Activated T-helper 1 cell treated with anti-CD3 and anti-CD28 coated beads, Interleukin-12 subunit alpha, Interleukin-12 subunit beta, Interleukin-2, Interleukin-4 antibody, amounts not matched to agents 30 ng/mL and 10 ng/mL and 1 ng/mL, durations not matched to agents 14 hours and 24 hours and 36 hours (primary cell): ENCODE measurements at regions not wholly inside any gene's neighbourhood (a gene's known extent, or its start where the extent isn't known, plus 50 kb on each side); places are given as distances from the start of the nearest gene placed in this dataset.
"Not testable (repeated sequence)": the region's sequence is repeated elsewhere in the genome, so short reads cannot be mapped to it uniquely, and the experiment has no call there.

Experiments
- DNase-seq: peaks from one replicate; pipeline ENCODE4 v3.0.0; 2021; ENCODE audit warnings: low spot score
- H3K27ac Mint-ChIP-seq: one replicate; pipeline ENCODE4 v1.8.0; 2021; ENCODE audit warnings: mild to moderate bottlenecking, mixed read lengths
- H3K27me3 Mint-ChIP-seq: one replicate; pipeline ENCODE4 v1.8.0; 2022; ENCODE audit warnings: mild to moderate bottlenecking, moderate library complexity, mixed read lengths; ENCODE audit not compliant: insufficient read depth
- H3K36me3 Mint-ChIP-seq: one replicate; pipeline ENCODE4 v1.8.0; 2021; ENCODE audit warnings: low read depth, mixed read lengths
- H3K4me1 Mint-ChIP-seq: one replicate; pipeline ENCODE4 v1.8.0; 2021; ENCODE audit warnings: low read depth, mixed read lengths
- H3K4me3 Mint-ChIP-seq: one replicate; pipeline ENCODE4 v1.8.0; 2021; ENCODE audit warnings: mild to moderate bottlenecking, moderate library complexity, mixed read lengths
- H3K9me3 Mint-ChIP-seq: one replicate; pipeline ENCODE4 v1.8.0; 2021; ENCODE audit warnings: mixed read lengths
- intact Hi-C: fragments of 100-400 bp; cut with micrococcal nuclease; formaldehyde crosslinking; loops from one replicate; pipeline ENCODE4 v1.15.1; 2024

- Mint-ChIP-seq H3K27ac (no peak overlapping the region), H3K36me3 (peaks cover 2% of the 10 kb centered on the region), H3K27me3 (peaks cover 4% of the 10 kb centered on the region), H3K9me3 (no peaks in the 10 kb centered on the region), H3K4me3 (no peak overlapping the region), H3K4me1 (no peaks in the 10 kb centered on the region)
- intact Hi-C loops, result no loop called here
- no peak for DNase-seq
Measured at GRCh38 chr9:7668541-7668940, 131.0 kb downstream of the DMAC1 start.

GRCh38 chr9:7665874-7666273 lies 133.7 kb downstream of the DMAC1 start:
- no peaks in the 10 kb centered on the region for H3K9me3 Mint-ChIP-seq
- no peak overlapping the region for H3K27ac Mint-ChIP-seq
- intact Hi-C loops, result no loop called here
- H3K4me3 Mint-ChIP-seq, result no peak overlapping the region
- peaks cover 2% of the 10 kb centered on the region for H3K36me3 Mint-ChIP-seq
- DNase-seq, result no peak
- no peaks in the 10 kb centered on the region for H3K4me1 Mint-ChIP-seq
- H3K27me3 Mint-ChIP-seq, result peaks cover 4% of the 10 kb centered on the region

DNA sequence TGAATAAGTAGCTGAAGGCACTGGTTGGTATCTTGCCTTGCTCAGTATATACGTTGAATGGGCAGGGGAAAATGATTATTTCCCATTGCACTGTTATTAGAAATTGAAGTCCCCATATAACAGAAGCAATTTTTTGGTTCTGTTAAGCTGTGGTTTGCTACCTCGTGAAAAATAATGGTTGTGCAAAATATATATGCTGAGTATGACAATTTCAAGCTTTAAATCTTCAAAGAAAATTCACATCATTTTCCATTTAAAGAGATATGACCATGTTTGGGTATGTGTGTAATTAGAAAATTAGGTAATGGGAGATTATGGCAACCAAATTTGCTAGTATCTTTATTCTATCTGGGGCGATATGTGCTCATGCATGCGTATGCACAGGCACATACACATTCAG lies 139.8 kb downstream of the DMAC1 start:
- no peak for DNase-seq
- intact Hi-C loops, result loop anchor here (2.0 kb wide), 1 partner anchor 89 kb away; no protein-coding TSS in a partner anchor
- Mint-ChIP-seq H3K4me3 (no peak overlapping the region), H3K9me3 (no peaks in the 10 kb centered on the region), H3K27ac (no peak overlapping the region), H3K4me1 (no peaks in the 10 kb centered on the region), H3K36me3 (no peaks in the 10 kb centered on the region), H3K27me3 (peaks cover 1% of the 10 kb centered on the region)

- intact Hi-C loops, result no loop called here
- Mint-ChIP-seq H3K27me3 (peaks cover 1% of the 10 kb centered on the region), H3K36me3 (no peaks in the 10 kb centered on the region)
Measured at GRCh38 chr9:7656636-7657035, 142.9 kb downstream of the DMAC1 start.

GRCh38 chr9:7653262-7653661 lies 146.3 kb downstream of the DMAC1 start:
- Mint-ChIP-seq H3K36me3 (no peaks in the 10 kb centered on the region), H3K4me3 (no peak overlapping the region), H3K27me3 (peaks cover 1% of the 10 kb centered on the region), H3K27ac (no peak overlapping the region), H3K4me1 (no peaks in the 10 kb centered on the region), H3K9me3 (no peaks in the 10 kb centered on the region)
- DNase-seq, result no peak
- intact Hi-C loops, result no loop called here

More at GRCh38 chr9:7656636-7657035, 142.9 kb downstream of the DMAC1 start:
- Mint-ChIP-seq H3K9me3 (no peaks in the 10 kb centered on the region), H3K4me1 (no peaks in the 10 kb centered on the region), H3K4me3 (no peak overlapping the region), H3K27ac (no peak overlapping the region)
- DNase-seq, result no peak

- no peaks in the 10 kb centered on the region for H3K36me3 Mint-ChIP-seq
- no peak overlapping the region for H3K4me3 Mint-ChIP-seq
- intact Hi-C loops, result no loop called here
- no peak for DNase-seq
- peaks cover 4% of the 10 kb centered on the region for H3K27me3 Mint-ChIP-seq
- H3K9me3 Mint-ChIP-seq, result peaks cover 14% of the 10 kb centered on the region
- H3K27ac Mint-ChIP-seq, result no peak overlapping the region
- H3K4me1 Mint-ChIP-seq, result no peaks in the 10 kb centered on the region
Measured at GRCh38 chr9:7640231-7640630, 159.3 kb downstream of the DMAC1 start.

GRCh38 chr9:7639471-7639870 lies 160.1 kb downstream of the DMAC1 start:
- H3K4me1 Mint-ChIP-seq, result no peaks in the 10 kb centered on the region
- no peak for DNase-seq
- intact Hi-C loops, result no loop called here
- peaks cover 5% of the 10 kb centered on the region for H3K27me3 Mint-ChIP-seq
- no peak overlapping the region for H3K4me3 Mint-ChIP-seq
- no peak overlapping the region for H3K27ac Mint-ChIP-seq
- H3K9me3 Mint-ChIP-seq, result peaks cover 10% of the 10 kb centered on the region
- no peaks in the 10 kb centered on the region for H3K36me3 Mint-ChIP-seq

GRCh38 chr9:7636838-7637467 lies 162.6 kb downstream of the DMAC1 start:
- intact Hi-C loops, result no loop called here
- Mint-ChIP-seq H3K36me3 (no peaks in the 10 kb centered on the region), H3K4me3 (no peak overlapping the region), H3K9me3 (no peaks in the 10 kb centered on the region), H3K27me3 (peaks cover 19% of the 10 kb centered on the region), H3K4me1 (no peaks in the 10 kb centered on the region), H3K27ac (no peak overlapping the region)
- no peak for DNase-seq

DNA sequence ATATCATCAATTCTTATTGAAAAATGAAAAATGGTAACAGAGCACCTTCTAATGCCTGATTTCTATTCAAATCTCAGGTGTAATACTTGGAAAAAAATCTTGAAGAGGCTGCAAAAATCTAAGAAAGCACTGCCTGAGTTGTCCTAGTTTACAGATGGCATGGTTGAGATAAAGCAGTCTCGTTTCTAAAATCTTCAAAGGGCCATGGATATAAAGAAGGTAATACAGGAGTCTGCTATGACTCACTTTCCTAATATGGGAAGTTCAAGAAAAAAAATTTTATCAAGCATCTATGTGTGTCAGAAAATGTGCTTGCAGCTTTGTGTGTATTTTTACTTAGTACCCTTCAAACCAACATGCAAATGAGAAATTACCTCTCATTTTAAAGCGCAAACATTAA lies 163.3 kb downstream of the DMAC1 start:
- H3K27ac Mint-ChIP-seq, result no peak overlapping the region
- no peak for DNase-seq
- no peak overlapping the region for H3K4me3 Mint-ChIP-seq
- H3K9me3 Mint-ChIP-seq, result peaks cover 6% of the 10 kb centered on the region
- peaks cover 20% of the 10 kb centered on the region for H3K27me3 Mint-ChIP-seq
- no peaks in the 10 kb centered on the region for H3K36me3 Mint-ChIP-seq
- intact Hi-C loops, result no loop called here
- no peaks in the 10 kb centered on the region for H3K4me1 Mint-ChIP-seq

DNA sequence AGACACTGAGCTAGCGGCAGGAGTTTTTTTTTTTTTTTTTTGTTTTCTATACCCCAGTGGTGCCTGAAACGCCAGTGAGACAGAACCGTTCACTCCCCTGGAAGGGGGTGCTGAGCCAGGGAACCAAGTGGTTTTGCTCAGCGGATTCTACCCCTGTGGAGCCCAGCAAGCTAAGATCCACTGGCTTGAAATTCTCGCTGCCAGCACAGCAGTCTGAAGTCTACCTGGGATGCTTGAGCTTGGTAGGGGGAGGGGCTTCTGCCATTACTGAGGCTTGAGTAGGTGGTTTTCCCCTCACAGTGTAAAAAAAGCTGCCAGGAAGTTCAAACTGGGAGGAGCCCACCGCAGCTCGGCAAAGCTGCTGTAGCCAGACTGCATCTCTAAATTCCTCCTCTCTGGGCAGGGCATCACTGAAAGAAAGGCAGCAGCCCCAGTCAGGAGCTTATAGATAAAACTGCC lies 173.0 kb downstream of the DMAC1 start:
- H3K27ac Mint-ChIP-seq, intact Hi-C loops, H3K27me3 Mint-ChIP-seq: not testable (repeated sequence)
- H3K9me3 Mint-ChIP-seq, result peaks cover 63% of the 10 kb centered on the region
- peak overlapping the region; percentile 32 for H3K4me3 Mint-ChIP-seq
- peak; percentile 65 for DNase-seq
- peaks cover 28% of the 10 kb centered on the region for H3K4me1 Mint-ChIP-seq
- H3K36me3 Mint-ChIP-seq, result peaks cover 22% of the 10 kb centered on the region

DNA sequence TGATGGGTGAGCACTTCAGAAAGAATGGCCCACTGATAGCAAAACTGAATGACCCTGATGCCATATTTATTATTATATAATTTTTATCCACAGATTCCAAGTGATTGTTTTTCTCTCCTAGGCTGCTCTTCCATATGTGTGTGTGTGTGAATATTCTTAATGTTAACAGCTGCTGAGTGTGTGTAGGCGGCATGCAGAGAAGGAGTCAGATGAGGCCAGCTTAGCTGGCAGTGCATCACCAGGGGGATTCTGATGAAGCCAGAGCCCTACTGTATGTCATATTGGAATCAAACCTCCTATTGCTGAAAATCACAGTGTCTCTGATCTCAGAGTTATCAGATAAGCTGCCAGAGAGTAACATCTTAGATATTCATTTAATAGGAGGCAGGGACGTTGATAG lies 177.1 kb downstream of the DMAC1 start:
- no peak overlapping the region for H3K27ac Mint-ChIP-seq
- peaks cover 23% of the 10 kb centered on the region for H3K4me1 Mint-ChIP-seq
- peaks cover 27% of the 10 kb centered on the region for H3K9me3 Mint-ChIP-seq
- intact Hi-C loops, result no loop called here
- H3K36me3 Mint-ChIP-seq, result peaks cover 16% of the 10 kb centered on the region
- no peaks in the 10 kb centered on the region for H3K27me3 Mint-ChIP-seq
- H3K4me3 Mint-ChIP-seq, result no peak overlapping the region
- no peak for DNase-seq

GRCh38 chr9:7615344-7615743 lies 184.2 kb downstream of the DMAC1 start:
- peaks cover 9% of the 10 kb centered on the region for H3K27me3 Mint-ChIP-seq
- H3K4me3 Mint-ChIP-seq, result no peak overlapping the region
- no peak overlapping the region for H3K27ac Mint-ChIP-seq
- no peaks in the 10 kb centered on the region for H3K36me3 Mint-ChIP-seq
- intact Hi-C loops, result no loop called here
- no peak for DNase-seq
- no peaks in the 10 kb centered on the region for H3K9me3 Mint-ChIP-seq
- peaks cover 37% of the 10 kb centered on the region for H3K4me1 Mint-ChIP-seq

GRCh38 chr9:7613931-7614330 lies 185.6 kb downstream of the DMAC1 start:
- Mint-ChIP-seq H3K9me3 (no peaks in the 10 kb centered on the region), H3K4me3 (peak overlapping the region; percentile 41)

DNA sequence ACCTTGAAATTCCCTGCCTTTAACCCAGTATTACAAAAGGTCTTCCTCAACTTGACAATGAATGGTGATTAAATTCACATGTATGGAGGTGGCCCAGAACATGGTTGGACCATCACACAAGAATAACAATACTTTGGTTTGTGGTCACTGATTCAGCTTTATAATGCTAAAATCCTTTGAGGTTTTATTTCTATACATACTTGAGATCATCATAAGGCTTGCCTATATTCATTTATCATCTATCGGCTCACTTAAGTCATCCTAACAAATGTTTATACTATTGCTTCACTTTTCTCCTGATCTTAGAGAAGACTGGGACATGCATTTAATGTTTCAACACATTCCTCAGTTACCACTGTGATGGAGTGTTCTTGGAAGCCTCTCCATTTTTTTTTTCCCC lies 191.3 kb downstream of the DMAC1 start:
- H3K36me3 Mint-ChIP-seq, result no peaks in the 10 kb centered on the region
- H3K27me3 Mint-ChIP-seq, result peaks cover 8% of the 10 kb centered on the region
- DNase-seq, result no peak
- no peaks in the 10 kb centered on the region for H3K9me3 Mint-ChIP-seq
- intact Hi-C loops, result no loop called here
- H3K4me3 Mint-ChIP-seq, result no peak overlapping the region
- no peak overlapping the region for H3K27ac Mint-ChIP-seq
- peaks cover 5% of the 10 kb centered on the region for H3K4me1 Mint-ChIP-seq

More at GRCh38 chr9:7613931-7614330, 185.6 kb downstream of the DMAC1 start:
- no peaks in the 10 kb centered on the region for H3K36me3 Mint-ChIP-seq
- H3K27ac Mint-ChIP-seq, result peak overlapping the region; percentile 7
- H3K4me1 Mint-ChIP-seq, result peaks cover 37% of the 10 kb centered on the region
- peaks cover 9% of the 10 kb centered on the region for H3K27me3 Mint-ChIP-seq
- DNase-seq, result no peak
- intact Hi-C loops, result no loop called here
